22Rv1 (cell line): ENCODE measurements at regions not wholly inside any gene's neighbourhood (a gene's known extent, or its start where the extent isn't known, plus 50 kb on each side); places are given as distances from the start of the nearest gene placed in this dataset.

Experiments
- H3K27ac ChIP-seq: fragments of 450-650 bp; 2 replicates; pipeline ENCODE4 v1.5.1; 2017
- ZFX ChIP-seq: fragments of 450-650 bp; IDR thresholded peaks from 2 replicates; pipeline ENCODE4 v1.6.1; 2017; ENCODE audit warnings: antibody characterized with exemption, borderline replicate concordance
- TF ChIP-seq, protein P1 (sequence below): fragments of 450-650 bp; IDR thresholded peaks from 2 replicates; pipeline ENCODE4 v1.5.1; 2017; ENCODE audit warnings: mild to moderate bottlenecking

DNA sequence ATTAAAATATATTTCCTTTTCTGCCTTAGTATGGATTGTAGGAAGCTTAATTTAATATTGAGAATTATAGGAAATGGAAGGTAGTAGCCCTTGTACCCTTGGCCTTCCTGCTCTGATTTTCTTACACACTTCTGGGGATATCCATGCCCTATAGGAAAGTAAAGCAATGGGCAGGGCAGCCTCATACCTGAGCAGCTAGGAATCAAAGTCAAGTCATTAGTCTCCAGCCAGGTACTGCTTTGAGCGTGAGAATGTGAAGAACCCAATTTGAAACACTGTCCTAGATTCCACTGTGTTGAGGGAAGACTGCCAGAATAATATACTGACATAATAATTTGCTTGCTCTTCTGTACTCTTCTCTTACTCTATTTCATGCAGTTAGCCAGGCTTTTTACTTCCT is 51.0 kb upstream of the L3MBTL3 start:
- TF ChIP-seq, protein P1, sequence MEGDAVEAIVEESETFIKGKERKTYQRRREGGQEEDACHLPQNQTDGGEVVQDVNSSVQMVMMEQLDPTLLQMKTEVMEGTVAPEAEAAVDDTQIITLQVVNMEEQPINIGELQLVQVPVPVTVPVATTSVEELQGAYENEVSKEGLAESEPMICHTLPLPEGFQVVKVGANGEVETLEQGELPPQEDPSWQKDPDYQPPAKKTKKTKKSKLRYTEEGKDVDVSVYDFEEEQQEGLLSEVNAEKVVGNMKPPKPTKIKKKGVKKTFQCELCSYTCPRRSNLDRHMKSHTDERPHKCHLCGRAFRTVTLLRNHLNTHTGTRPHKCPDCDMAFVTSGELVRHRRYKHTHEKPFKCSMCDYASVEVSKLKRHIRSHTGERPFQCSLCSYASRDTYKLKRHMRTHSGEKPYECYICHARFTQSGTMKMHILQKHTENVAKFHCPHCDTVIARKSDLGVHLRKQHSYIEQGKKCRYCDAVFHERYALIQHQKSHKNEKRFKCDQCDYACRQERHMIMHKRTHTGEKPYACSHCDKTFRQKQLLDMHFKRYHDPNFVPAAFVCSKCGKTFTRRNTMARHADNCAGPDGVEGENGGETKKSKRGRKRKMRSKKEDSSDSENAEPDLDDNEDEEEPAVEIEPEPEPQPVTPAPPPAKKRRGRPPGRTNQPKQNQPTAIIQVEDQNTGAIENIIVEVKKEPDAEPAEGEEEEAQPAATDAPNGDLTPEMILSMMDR = no peak
- TF ChIP-seq ZFX = no peak
- no peak overlapping the region for H3K27ac ChIP-seq

DNA sequence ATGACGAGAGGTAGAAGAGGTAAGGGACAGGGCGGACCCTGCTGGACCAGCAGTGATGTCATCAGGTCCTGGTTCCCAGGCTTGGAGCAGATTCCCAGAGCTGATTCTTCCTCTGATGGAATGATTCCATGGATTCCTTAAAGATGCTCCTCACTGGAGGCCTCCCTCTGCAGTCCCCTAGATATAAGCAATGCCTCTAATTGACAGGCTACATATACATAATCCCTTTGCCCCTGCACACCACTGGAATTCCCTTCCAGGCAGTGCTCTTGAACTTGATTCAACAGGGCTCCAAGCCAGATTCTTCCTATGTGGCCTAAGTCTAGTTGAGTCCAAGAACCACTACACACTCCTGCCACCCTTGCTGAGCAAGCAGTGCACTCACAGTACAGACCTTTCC is 52.3 kb upstream of the L3MBTL3 start:
- TF ChIP-seq ZFX = no peak
- TF ChIP-seq, protein P1 = no peak
- H3K27ac ChIP-seq = no peak overlapping the region

DNA sequence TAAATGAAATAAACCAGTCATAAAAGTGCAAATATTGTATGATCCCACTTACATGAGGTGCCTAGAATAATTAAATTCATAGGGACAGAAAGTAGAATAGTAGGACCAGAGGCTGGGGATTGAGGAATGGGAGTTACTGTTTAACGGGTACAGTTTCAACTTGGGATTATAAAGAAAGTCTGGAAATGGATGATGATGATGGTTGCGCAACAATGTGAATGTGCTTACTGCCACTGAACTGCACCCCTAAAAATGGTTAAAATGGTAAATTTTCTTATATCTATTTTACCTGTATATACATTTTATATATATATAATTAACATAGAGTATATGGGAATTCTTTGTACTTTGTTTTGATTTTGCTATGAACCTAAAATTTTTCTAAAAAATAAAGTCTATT is 53.3 kb upstream of the L3MBTL3 start:
- no peak overlapping the region for H3K27ac ChIP-seq
- TF ChIP-seq ZFX = no peak
- TF ChIP-seq, protein P1 = no peak

DNA sequence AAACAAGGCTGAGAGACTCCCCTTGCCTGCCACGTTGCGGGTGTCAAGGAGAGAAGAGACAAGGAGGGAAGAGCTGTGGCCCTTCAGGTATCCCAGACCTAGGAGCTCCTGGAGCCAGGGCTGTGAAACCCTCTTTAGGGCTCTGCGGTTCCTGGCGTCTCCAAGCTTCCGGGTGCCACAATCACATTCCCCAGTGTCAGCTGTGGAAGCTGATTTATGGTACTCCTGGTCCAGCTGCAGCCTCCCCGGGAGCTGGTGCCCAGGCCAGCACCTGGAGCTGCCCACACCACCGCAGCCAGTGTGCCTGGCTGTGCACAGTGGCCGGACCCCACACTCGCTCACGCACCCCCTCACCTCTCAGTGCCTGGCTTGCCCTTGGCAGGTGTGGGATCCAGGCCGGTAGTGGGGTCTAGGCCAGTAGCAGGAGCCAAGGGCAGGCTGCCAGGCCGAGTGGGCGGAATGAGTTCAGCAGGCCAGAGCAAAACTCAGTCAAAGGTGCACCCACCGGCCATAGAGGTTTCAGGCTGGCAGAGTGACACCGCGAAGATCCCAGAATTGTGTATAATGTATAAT is 58.9 kb upstream of the L3MBTL3 start:
- no peak overlapping the region for H3K27ac ChIP-seq
- TF ChIP-seq, protein P1 = no peak

DNA sequence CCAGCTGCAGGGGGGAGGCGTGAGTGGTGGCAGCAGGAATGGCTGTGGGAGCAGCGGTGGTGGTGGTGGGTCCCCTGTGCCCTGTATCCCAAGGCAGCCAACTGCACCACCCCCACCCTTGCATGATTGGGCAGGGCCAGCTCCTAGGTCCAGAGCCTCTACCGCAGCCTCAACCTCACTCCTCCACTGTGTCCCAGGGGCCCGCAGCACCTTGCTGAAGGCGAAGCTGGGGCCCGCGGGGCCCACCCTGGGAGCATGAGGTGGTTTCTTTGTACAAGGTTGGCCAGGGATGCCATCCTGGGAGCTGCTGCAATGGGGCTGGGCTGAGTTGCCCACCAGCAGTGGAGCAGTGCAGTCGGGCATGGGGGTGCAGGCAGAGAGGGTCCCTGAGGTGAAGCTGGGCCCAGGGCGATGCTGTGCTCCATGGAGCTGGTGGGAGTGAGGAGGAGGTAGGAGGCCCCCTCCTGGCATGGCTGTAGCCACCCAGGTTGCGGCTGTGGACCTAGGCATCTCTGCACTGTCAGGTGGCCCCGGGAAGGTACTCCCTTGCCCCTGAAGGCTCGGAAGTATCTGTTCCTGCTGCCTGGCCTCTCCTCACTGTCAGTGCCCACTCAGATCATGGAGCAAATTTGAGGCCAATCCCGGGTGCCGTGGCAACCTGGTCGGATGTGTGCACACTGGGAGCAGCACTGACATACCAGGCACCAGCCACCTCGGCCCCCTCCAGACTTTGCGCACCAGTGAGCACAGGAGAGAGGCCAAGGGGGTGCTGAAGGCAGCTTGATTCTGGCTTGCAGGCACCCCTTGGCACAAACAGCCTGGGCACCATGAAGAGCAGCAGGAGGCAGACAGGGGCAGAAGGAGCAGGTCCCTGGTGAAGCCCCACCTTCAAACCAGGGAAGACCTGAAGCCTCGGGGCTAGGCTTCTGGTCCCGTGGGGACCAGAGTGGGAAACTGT is 60.2 kb upstream of the L3MBTL3 start:
- H3K27ac ChIP-seq = no peak overlapping the region
- TF ChIP-seq, protein P1 = no peak
- no peak for TF ChIP-seq ZFX

DNA sequence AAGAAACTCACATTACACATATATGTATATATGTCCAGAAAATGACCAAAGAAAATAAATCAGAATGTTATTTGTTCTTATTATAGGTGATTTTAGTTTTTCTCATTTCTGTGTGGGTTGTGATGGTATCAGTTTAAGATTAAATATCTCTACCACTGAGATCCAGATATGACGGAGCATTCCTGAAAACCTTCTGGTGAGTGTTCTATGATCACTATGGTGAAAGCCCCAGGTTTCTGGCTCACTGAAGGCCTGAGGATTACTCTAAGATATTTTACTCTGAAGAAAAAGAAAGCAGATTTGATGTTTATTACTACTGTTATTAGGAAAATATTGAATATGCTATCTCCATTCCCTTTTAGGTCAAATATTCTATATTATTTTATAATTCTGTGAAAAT is 62.8 kb upstream of the L3MBTL3 start:
- TF ChIP-seq ZFX = no peak
- TF ChIP-seq, protein P1 = no peak
- H3K27ac ChIP-seq = no peak overlapping the region
